HepG2 (cell line): ENCODE measurements at regions not wholly inside any gene's neighbourhood (a gene's known extent, or its start where the extent isn't known, plus 50 kb on each side); places are given as distances from the start of the nearest gene placed in this dataset.

Source experiments
- ATAC-seq: fragments of 200-7000 bp; cut with Tn5 transposase; 3 replicates; pipeline ENCODE4 v1.9.1; 2020; ENCODE audit warnings: mild to moderate bottlenecking, moderate library complexity
- BruUV-seq: library from RNA; stranded (reverse); fragments of 400-500 nt; replicated peaks from 2 replicates; lab custom pipeline; 2021; lab: Mats Ljungman, UMichigan
- CTCF ChIA-PET: fragments of 300-600 bp; formaldehyde crosslinking; extraction: SDS; loops from one replicate; lab custom pipeline; 2021; ENCODE audit warnings: low total read pairs, inconsistent platforms, low intra/inter-chr PET ratio; lab: Yijun Ruan, JAX
- POLR2A ChIA-PET: fragments of 350-600 bp; sonication (Branson Sonifier 250); formaldehyde crosslinking; loops from one replicate; lab custom pipeline; 2020; ENCODE audit warnings: antibody characterized with exemption, inconsistent platforms; lab: Yijun Ruan, JAX
- DNase-seq: peaks from one replicate; pipeline ENCODE4 v3.0.0-alpha.2; 2015; ENCODE audit warnings: low spot score
- FAIRE-seq: peaks from 3 replicates; lab custom pipeline; 2011; peaks lifted over from hg19 to GRCh38; lab: Jason Lieb, UNC
- H2AFZ ChIP-seq: one replicate; pipeline ENCODE4 v1.6.1; 2011; ENCODE audit warnings: low read length, inconsistent platforms
- H3K27ac ChIP-seq: fragments of 300-600 bp; 3 replicates; pipeline ENCODE4 v1.8.0; 2011; ENCODE audit warnings: mixed run types, mild to moderate bottlenecking, mixed read lengths, low read length, inconsistent platforms; ENCODE audit not compliant: insufficient read depth; ENCODE audit errors: extremely low read length
- H3K27me3 ChIP-seq, 2 experiments: fragments of 200-600 bp in 1 of 2; 2 replicates in 1 of 2; 3 replicates in 1 of 2; pipeline versions ENCODE4 v1.6.0 to v1.8.0; 2011; ENCODE audit warnings: low read length in 2 of 2, mild to moderate bottlenecking in 2 of 2, moderate library complexity in 2 of 2, inconsistent platforms in 1 of 2; ENCODE audit not compliant: insufficient read depth in 2 of 2, control insufficient read depth in 1 of 2
- H3K36me3 ChIP-seq, 2 experiments: fragments of 200-600 bp in 1 of 2; replicated peaks in 1 of 2; 2 replicates in 1 of 2; 3 replicates in 1 of 2; pipeline versions ENCODE4 v1.5.1 to v1.8.0; 2011; ENCODE audit warnings: low read length in 2 of 2, inconsistent platforms in 1 of 2; ENCODE audit not compliant: insufficient read depth in 2 of 2, control insufficient read depth in 1 of 2
- H3K4me1 ChIP-seq: 2 replicates; pipeline ENCODE4 v1.5.1; 2012; ENCODE audit warnings: low read length, inconsistent platforms; ENCODE audit not compliant: insufficient read depth
- H3K4me2 ChIP-seq: 2 replicates; pipeline ENCODE4 v1.6.0; 2011; ENCODE audit warnings: low read depth, low read length, inconsistent platforms
- H3K4me3 ChIP-seq, 3 experiments: fragments of 200-600 bp in 1 of 3; sonication (generic), shearing (Covaris generic) in 1 of 3; replicated peaks in 1 of 3; 2 replicates each; pipeline ENCODE4 v1.5.1; 2011 to 2016; ENCODE audit warnings: low read length in 3 of 3, inconsistent platforms in 2 of 3, low read depth in 2 of 3, mild to moderate bottlenecking in 2 of 3, control low read depth in 1 of 3, mixed read lengths in 1 of 3; ENCODE audit not compliant: insufficient read depth in 1 of 3
- H3K79me2 ChIP-seq: one replicate; pipeline ENCODE4 v1.6.1; 2011; ENCODE audit warnings: low read length, inconsistent platforms; ENCODE audit not compliant: insufficient read depth
- H3K9ac ChIP-seq: 2 replicates; pipeline ENCODE4 v1.6.0; 2011; ENCODE audit warnings: mild to moderate bottlenecking, low read depth, low read length, inconsistent platforms; ENCODE audit not compliant: insufficient read depth
- H3K9me3 ChIP-seq: 2 replicates; pipeline ENCODE4 v1.5.1; 2012; ENCODE audit warnings: mild to moderate bottlenecking, low read length
- H4K20me1 ChIP-seq: 2 replicates; pipeline ENCODE4 v1.6.0; 2011; ENCODE audit warnings: inconsistent platforms, mild to moderate bottlenecking, low read length, moderate library complexity; ENCODE audit not compliant: insufficient read depth
- ATM ChIP-seq: fragments of 450-650 bp; IDR thresholded peaks from 2 replicates; pipeline ENCODE4 v1.7.1; 2017; ENCODE audit warnings: mild to moderate bottlenecking, borderline replicate concordance
- DMTF1 ChIP-seq: sonication (generic); formaldehyde crosslinking; IDR thresholded peaks from 2 replicates; pipeline ENCODE4 v1.4.0; 2020; ENCODE audit warnings: mild to moderate bottlenecking, missing genetic modification reagents
- FLYWCH1 ChIP-seq: sonication (generic); formaldehyde crosslinking; IDR thresholded peaks from 2 replicates; pipeline ENCODE4 v1.8.1; 2023; ENCODE audit warnings: mild to moderate bottlenecking, missing genetic modification reagents
- IRF1 ChIP-seq: sonication (generic); formaldehyde crosslinking; IDR thresholded peaks from 2 replicates; pipeline ENCODE4 v1.4.0; 2020; ENCODE audit warnings: low read depth, mild to moderate bottlenecking, missing genetic modification reagents
- RARA ChIP-seq: IDR thresholded peaks from 2 replicates; pipeline ENCODE4 v1.6.1; 2016; ENCODE audit warnings: missing genetic modification reagents, missing compliant biosample characterization
- SNAPC5 ChIP-seq: sonication (generic); formaldehyde crosslinking; IDR thresholded peaks from 2 replicates; pipeline ENCODE4 v1.8.1; 2023; ENCODE audit warnings: mild to moderate bottlenecking, missing genetic modification reagents, borderline replicate concordance
- TGIF2 ChIP-seq: IDR thresholded peaks from 2 replicates; pipeline ENCODE4 v1.6.1; 2016; ENCODE audit warnings: control low read depth, missing compliant biosample characterization
- YEATS2 ChIP-seq: sonication (generic); formaldehyde crosslinking; IDR thresholded peaks from 2 replicates; pipeline ENCODE4 v1.4.0; 2020; ENCODE audit warnings: missing genetic modification reagents, borderline replicate concordance
- ZKSCAN5 ChIP-seq: sonication (generic); formaldehyde crosslinking; IDR thresholded peaks from 2 replicates; pipeline ENCODE4 v1.5.1; 2020; ENCODE audit warnings: mild to moderate bottlenecking, missing genetic modification reagents
- ZNF205 ChIP-seq: IDR thresholded peaks from 2 replicates; pipeline ENCODE4 v1.6.1; 2018; ENCODE audit warnings: missing biosample characterization, missing genetic modification reagents
- ZNF225 ChIP-seq: sonication (generic); formaldehyde crosslinking; IDR thresholded peaks from 2 replicates; pipeline ENCODE4 v1.4.0; 2020; ENCODE audit warnings: mild to moderate bottlenecking, missing genetic modification reagents
- ZNF329 ChIP-seq: sonication (generic); formaldehyde crosslinking; IDR thresholded peaks from 2 replicates; pipeline ENCODE4 v1.9.0; 2021; ENCODE audit warnings: low read depth, mild to moderate bottlenecking, missing genetic modification reagents
- ZNF414 ChIP-seq: sonication (generic); formaldehyde crosslinking; IDR thresholded peaks from 2 replicates; pipeline ENCODE4 v1.5.0; 2020; ENCODE audit warnings: missing genetic modification reagents
- ZNF761 ChIP-seq: sonication (generic); formaldehyde crosslinking; conservative IDR thresholded peaks from 2 replicates; pipeline ENCODE4 v1.4.0; 2020; ENCODE audit warnings: mild to moderate bottlenecking, missing genetic modification reagents
- ZNF776 ChIP-seq: sonication (generic); formaldehyde crosslinking; IDR thresholded peaks from 2 replicates; pipeline ENCODE4 v1.4.0; 2020; ENCODE audit warnings: mild to moderate bottlenecking, missing genetic modification reagents
- WGBS: methylation state at CpG from one replicate; pipeline ENCODE4 v1.1.6; 2017; ENCODE audit warnings: low lambda C conversion rate; 5-methylcytosine and 5-hydroxymethylcytosine counted together
- in situ Hi-C: cut with HindIII; loops from 2 replicates; pipeline ENCODE4 v1.10.0; 2017; ENCODE audit warnings: low pct_unique_long_range_greater_than_20kb; ENCODE audit not compliant: extremely low pct_ligation_motif_present
- intact Hi-C: fragments of 100-400 bp; cut with micrococcal nuclease; formaldehyde crosslinking; loops from one replicate; pipeline ENCODE4 v1.10.0; 2022; ENCODE audit not compliant: unreplicated experiment

- Histone ChIP-seq H3K4me2 (no peak overlapping the region), H3K4me3 (no peak overlapping the region), H3K9ac (no peak overlapping the region), H3K36me3 (no peaks in the 10 kb centered on the region), H3K79me2 (no peaks in the 10 kb centered on the region), H2AFZ (no peak overlapping the region), H4K20me1 (no peaks in the 10 kb centered on the region), H3K27ac (no peak overlapping the region), H3K9me3 (no peaks in the 10 kb centered on the region), H3K27me3 (no peaks in the 10 kb centered on the region), H3K4me1 (no peaks in the 10 kb centered on the region)
- ChIA-PET POLR2A (no interaction called here), CTCF (no interaction called here)
- TF ChIP-seq ZKSCAN5, result no peak
- no peak for TF ChIP-seq RARA (CRISPR knock-in tag)
- no peak for TF ChIP-seq SNAPC5 (CRISPR knock-in tag)
- no peak for TF ChIP-seq YEATS2 (CRISPR knock-in tag)
- TF ChIP-seq ATM, result no peak
- intact Hi-C loops (no loop called here), in situ Hi-C loops (no loop called here)
- FAIRE-seq (no peak), DNase-seq (no peak), ATAC-seq (no peak)
- no TSS peak for BruUV-seq
- WGBS, result 23% methylated on average over 4 of the region's 4 CpGs
Observed at GRCh38 chr4:32191961-32192360, 1471.8 kb downstream of the PCDH7 start.

- H3K9me3 ChIP-seq, result no peaks in the 10 kb centered on the region
- ATAC-seq (no peak), DNase-seq (no peak), FAIRE-seq (no peak)
- no peaks in the 10 kb centered on the region for H3K4me1 ChIP-seq
- H3K4me3 ChIP-seq, result no peak overlapping the region
- ChIA-PET POLR2A (no interaction called here), CTCF (no interaction called here)
- no peaks in the 10 kb centered on the region for H3K27me3 ChIP-seq
- H3K79me2 ChIP-seq, result no peaks in the 10 kb centered on the region
- intact Hi-C loops (no loop called here), in situ Hi-C loops (no loop called here)
- no peak overlapping the region for H3K4me2 ChIP-seq
- BruUV-seq, result no TSS peak
- H4K20me1 ChIP-seq, result no peaks in the 10 kb centered on the region
- H3K9ac ChIP-seq, result no peak overlapping the region
- no peak overlapping the region for H2AFZ ChIP-seq
- no peak overlapping the region for H3K27ac ChIP-seq
- H3K36me3 ChIP-seq, result no peaks in the 10 kb centered on the region
- TF ChIP-seq TGIF2 (CRISPR knock-in tag), result no peak
- TF ChIP-seq ZNF329, result no peak
- no peak for TF ChIP-seq FLYWCH1 (CRISPR knock-in tag)
- TF ChIP-seq ZNF776 (CRISPR knock-in tag), result no peak
- TF ChIP-seq ZNF225 (CRISPR knock-in tag), result no peak
- TF ChIP-seq IRF1 (CRISPR knock-in tag), result no peak
- TF ChIP-seq DMTF1 (CRISPR knock-in tag), result no peak
- TF ChIP-seq ZNF414 (CRISPR knock-in tag), result no peak
- TF ChIP-seq ZNF205, result no peak
- no peak for TF ChIP-seq ZNF761
Observed at GRCh38 chr4:32192363-32192762, 1472.2 kb downstream of the PCDH7 start.
